HUES6 (cell line): ENCODE measurements at regions not wholly inside any gene's neighbourhood (a gene's known extent, or its start where the extent isn't known, plus 50 kb on each side); places are given as distances from the start of the nearest gene placed in this dataset.

Experiments used
- H3K27ac ChIP-seq: 2 replicates; pipeline ENCODE4 v1.7.0; 2013; ENCODE audit warnings: low read depth, mild to moderate bottlenecking, low read length, inconsistent platforms
- H3K27me3 ChIP-seq: 2 replicates; pipeline ENCODE4 v1.6.1; 2013; ENCODE audit warnings: low read length; ENCODE audit not compliant: control insufficient read depth, insufficient read depth
- H3K36me3 ChIP-seq: 2 replicates; pipeline ENCODE4 v1.6.1; 2013; ENCODE audit warnings: low read length; ENCODE audit not compliant: control insufficient read depth, insufficient read depth
- H3K4me1 ChIP-seq: 2 replicates; pipeline ENCODE4 v1.6.1; 2013; ENCODE audit warnings: low read length; ENCODE audit not compliant: control insufficient read depth, insufficient read depth
- H3K4me3 ChIP-seq: 2 replicates; pipeline ENCODE4 v1.5.1; 2013; ENCODE audit warnings: low read depth, low read length
- H3K9ac ChIP-seq: one replicate; pipeline ENCODE4 v1.6.1; 2013; ENCODE audit warnings: mild to moderate bottlenecking, low read length
- H3K9me3 ChIP-seq: 2 replicates; pipeline ENCODE4 v1.6.1; 2013; ENCODE audit warnings: low read depth, low read length; ENCODE audit not compliant: control insufficient read depth, insufficient read depth

DNA sequence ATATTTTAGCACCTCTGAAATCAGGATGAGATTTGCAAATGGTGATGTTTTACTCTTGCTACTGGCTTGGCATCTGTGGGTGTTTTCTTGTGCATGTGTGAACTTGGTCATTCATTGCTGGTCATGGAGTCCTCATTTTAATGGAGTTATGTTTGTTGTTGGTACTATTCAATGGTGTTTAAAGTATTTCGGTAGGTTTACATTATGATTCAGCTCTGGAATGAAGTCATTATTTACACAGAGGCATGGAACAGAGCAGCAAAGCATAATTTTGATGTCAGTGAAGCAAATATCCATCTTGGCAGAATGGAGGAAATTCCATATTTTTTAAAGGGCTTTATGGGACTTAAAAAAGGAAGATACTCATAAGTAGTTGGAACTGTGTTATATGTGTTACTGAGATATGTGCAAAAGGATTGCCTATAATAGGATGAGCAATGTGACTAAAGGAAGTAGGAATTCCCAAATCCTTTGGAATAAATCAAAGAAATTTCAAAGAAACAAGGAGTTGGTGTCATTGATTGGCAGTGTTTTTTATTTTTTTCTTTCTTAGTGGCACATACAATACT lies 147.4 kb downstream of the ACTBL2 start:
- H3K36me3 ChIP-seq = no peaks in the 10 kb centered on the region
- no peak overlapping the region for H3K9ac ChIP-seq
- no peaks in the 10 kb centered on the region for H3K9me3 ChIP-seq
- H3K27me3 ChIP-seq = no peaks in the 10 kb centered on the region
- H3K27ac ChIP-seq = no peak overlapping the region
- H3K4me3 ChIP-seq = no peak overlapping the region
- no peaks in the 10 kb centered on the region for H3K4me1 ChIP-seq

DNA sequence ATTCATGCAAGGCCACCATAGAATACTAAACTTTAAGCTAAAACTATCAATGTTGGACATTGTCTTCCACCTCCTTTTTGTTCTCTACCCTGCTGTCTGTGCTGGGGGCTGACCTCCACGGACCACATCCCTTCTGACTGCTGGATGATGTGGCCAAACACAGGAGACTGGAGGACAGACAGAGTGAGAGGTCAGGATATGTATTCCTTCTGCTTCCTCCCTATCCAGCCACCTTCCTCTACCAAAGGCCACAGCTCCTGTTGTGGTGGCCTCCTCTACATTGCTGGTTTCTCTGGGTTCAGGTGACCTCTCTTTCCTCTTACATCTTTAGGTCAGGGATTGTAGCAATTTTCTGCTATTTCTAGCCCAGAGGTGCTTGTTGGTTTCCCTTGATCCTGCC lies 148.1 kb downstream of the ACTBL2 start:
- Histone ChIP-seq H3K9ac (no peak overlapping the region), H3K4me3 (no peak overlapping the region), H3K27ac (no peak overlapping the region), H3K4me1 (no peaks in the 10 kb centered on the region), H3K36me3 (no peaks in the 10 kb centered on the region), H3K27me3 (no peaks in the 10 kb centered on the region), H3K9me3 (no peaks in the 10 kb centered on the region)

GRCh38 chr5:57332361-57332760 lies 150.2 kb downstream of the ACTBL2 start:
- no peak overlapping the region for H3K27ac ChIP-seq

DNA sequence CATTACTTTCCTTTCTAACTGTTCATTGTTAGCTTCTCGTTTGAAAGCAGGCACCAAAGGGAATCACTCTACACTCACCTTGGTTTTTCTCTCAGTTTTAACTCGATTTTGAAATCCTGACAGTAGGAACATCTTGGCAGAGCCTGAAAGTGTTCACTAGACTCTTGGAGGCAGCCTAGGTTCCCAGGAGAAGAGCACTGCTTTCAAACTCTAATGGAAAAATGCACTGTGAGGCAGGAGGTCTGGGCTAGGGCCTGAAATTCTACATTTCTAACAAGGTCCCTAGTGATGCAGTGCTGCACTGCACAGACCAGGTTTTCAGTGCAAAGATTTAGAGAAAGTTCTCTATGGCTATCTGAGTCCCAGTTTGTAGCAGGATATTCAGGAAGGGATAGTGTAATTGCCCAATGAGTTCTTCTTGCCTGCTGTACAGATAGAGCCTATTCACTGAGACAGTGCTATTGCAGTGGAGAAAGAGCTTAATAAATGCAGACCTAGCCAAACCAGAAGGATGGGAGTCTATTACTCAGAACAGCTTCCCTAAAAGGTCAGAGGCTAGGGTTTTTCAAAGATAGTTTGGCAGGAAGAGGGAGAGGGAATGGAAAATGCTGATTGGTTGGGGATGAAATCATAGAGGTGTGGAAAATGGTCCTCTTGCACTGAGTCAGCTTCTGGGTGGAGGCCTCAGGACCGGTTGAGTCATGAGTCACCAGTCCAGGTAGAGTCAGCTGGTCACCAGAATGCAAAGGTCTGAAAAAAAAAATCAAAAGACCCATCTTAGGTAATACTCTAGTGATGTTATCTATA lies 153.9 kb downstream of the GPBP1 start:
- Histone ChIP-seq H3K4me3 (no peak overlapping the region), H3K27me3 (no peaks in the 10 kb centered on the region), H3K36me3 (no peaks in the 10 kb centered on the region), H3K27ac (no peak overlapping the region), H3K9ac (no peak overlapping the region), H3K4me1 (no peaks in the 10 kb centered on the region), H3K9me3 (peaks cover 2% of the 10 kb centered on the region; the same call in 1 of the 2 replicates)

More at GRCh38 chr5:57332361-57332760, 150.2 kb downstream of the ACTBL2 start:
- Histone ChIP-seq H3K4me1 (no peaks in the 10 kb centered on the region), H3K9me3 (no peaks in the 10 kb centered on the region), H3K27me3 (no peaks in the 10 kb centered on the region), H3K36me3 (no peaks in the 10 kb centered on the region), H3K4me3 (no peak overlapping the region), H3K9ac (no peak overlapping the region)

- Histone ChIP-seq H3K4me3 (no peak overlapping the region), H3K27me3 (no peaks in the 10 kb centered on the region), H3K9me3 (peaks cover 2% of the 10 kb centered on the region; the same call in 1 of the 2 replicates), H3K4me1 (no peaks in the 10 kb centered on the region), H3K36me3 (no peaks in the 10 kb centered on the region), H3K27ac (no peak overlapping the region), H3K9ac (no peak overlapping the region)
These were observed 152.0 kb downstream of the GPBP1 start for GRCh38 chr5:57325678-57326397.

DNA sequence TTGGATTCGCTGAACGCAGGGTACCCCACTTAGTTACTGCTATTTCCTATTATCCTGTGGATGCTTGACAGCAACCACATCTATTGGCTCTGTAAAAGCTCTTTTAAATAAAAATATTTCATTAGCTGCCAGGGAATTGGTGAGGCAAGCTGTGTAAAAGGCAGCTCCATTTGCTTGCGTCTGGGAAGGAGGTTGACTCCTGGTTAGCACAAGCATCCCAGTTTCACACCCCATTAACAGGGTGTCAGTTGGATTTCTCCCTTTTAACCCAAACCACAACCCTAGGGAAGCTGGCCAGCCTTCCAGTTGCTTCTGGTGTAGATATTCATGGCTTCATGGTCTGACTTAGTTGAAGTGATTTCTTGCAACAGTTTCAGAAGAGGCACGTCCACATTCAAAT lies 151.0 kb downstream of the GPBP1 start:
- Histone ChIP-seq H3K27me3 (no peaks in the 10 kb centered on the region), H3K4me1 (no peaks in the 10 kb centered on the region), H3K9me3 (peaks cover 2% of the 10 kb centered on the region; the same call in 1 of the 2 replicates), H3K4me3 (no peak overlapping the region), H3K9ac (no peak overlapping the region), H3K27ac (no peak overlapping the region), H3K36me3 (no peaks in the 10 kb centered on the region)

DNA sequence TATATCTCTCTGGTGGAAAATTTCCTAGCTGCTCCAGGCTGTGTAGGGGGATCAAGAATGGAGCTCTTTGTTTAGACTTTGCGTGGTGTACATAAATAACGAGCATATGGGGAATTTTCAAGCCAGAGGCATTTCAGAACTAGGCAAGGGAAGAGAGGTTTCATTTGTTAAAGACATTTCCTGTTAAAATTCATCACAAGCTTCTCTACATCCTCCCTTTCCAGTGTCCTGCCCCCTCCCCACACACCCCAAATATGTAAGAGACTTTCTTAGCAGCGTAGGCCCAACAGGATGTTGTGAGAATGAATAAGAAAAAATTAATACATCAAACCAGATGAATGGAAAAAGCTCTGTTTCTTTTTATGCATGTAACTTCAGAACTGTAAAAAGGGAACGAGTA lies 150.3 kb downstream of the GPBP1 start:
- Histone ChIP-seq H3K36me3 (no peaks in the 10 kb centered on the region), H3K27ac (no peak overlapping the region), H3K9me3 (peaks cover 2% of the 10 kb centered on the region; the same call in 1 of the 2 replicates), H3K27me3 (no peaks in the 10 kb centered on the region), H3K9ac (no peak overlapping the region), H3K4me3 (no peak overlapping the region), H3K4me1 (no peaks in the 10 kb centered on the region)

- Histone ChIP-seq H3K4me3 (no peak overlapping the region), H3K9ac (no peak overlapping the region), H3K36me3 (no peaks in the 10 kb centered on the region), H3K27ac (no peak overlapping the region), H3K4me1 (no peaks in the 10 kb centered on the region), H3K9me3 (peaks cover 2% of the 10 kb centered on the region; the same call in 1 of the 2 replicates), H3K27me3 (no peaks in the 10 kb centered on the region)
These were observed 146.7 kb downstream of the GPBP1 start for GRCh38 chr5:57320582-57320981.

GRCh38 chr5:57319628-57320027 lies 145.8 kb downstream of the GPBP1 start:
- Histone ChIP-seq H3K4me3 (no peak overlapping the region), H3K27ac (no peak overlapping the region), H3K9ac (no peak overlapping the region), H3K27me3 (no peaks in the 10 kb centered on the region), H3K4me1 (no peaks in the 10 kb centered on the region), H3K36me3 (no peaks in the 10 kb centered on the region), H3K9me3 (peaks cover 2% of the 10 kb centered on the region; the same call in 1 of the 2 replicates)

GRCh38 chr5:57318251-57318650 lies 144.4 kb downstream of the GPBP1 start:
- Histone ChIP-seq H3K9ac (no peak overlapping the region), H3K27ac (no peak overlapping the region), H3K4me3 (no peak overlapping the region), H3K36me3 (no peaks in the 10 kb centered on the region), H3K9me3 (no peaks in the 10 kb centered on the region), H3K4me1 (no peaks in the 10 kb centered on the region), H3K27me3 (no peaks in the 10 kb centered on the region)

DNA sequence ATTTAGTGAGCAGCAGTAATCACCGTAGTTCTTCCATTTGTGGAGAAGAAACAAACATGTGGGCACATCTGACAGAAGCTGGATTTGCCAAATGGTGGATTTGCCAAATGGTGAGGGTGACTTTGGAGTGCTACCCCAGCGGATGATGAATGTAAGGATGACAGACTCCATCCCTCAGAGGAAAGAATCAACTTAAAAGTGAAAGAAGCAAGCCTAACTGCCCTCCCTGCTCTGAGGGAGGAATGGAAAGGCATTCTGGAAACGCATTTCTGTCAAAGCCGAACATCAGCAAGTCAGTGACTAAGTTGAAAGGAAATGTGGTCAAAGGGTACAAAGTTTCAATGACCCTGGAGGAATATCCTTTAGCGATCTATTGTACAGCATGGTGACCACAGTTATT lies 143.5 kb downstream of the GPBP1 start:
- H3K27ac ChIP-seq = no peak overlapping the region
- no peaks in the 10 kb centered on the region for H3K9me3 ChIP-seq
- H3K4me1 ChIP-seq = no peaks in the 10 kb centered on the region
- H3K9ac ChIP-seq = no peak overlapping the region
- no peak overlapping the region for H3K4me3 ChIP-seq
- H3K27me3 ChIP-seq = no peaks in the 10 kb centered on the region
- no peaks in the 10 kb centered on the region for H3K36me3 ChIP-seq
